Mesenchymal stem cell (in vitro differentiated cells and primary cell): ENCODE measurements at regions not wholly inside any gene's neighbourhood (a gene's known extent, or its start where the extent isn't known, plus 50 kb on each side); places are given as distances from the start of the nearest gene placed in this dataset.
A peak's percentile ranks its signal among the peaks of the same experiment; 100 is the strongest.

Experiments
- DNase-seq: peaks from one replicate; pipeline ENCODE4 v3.0.0-alpha.2; 2013
- H2AFZ ChIP-seq: one replicate; pipeline ENCODE4 v1.6.1; 2013; ENCODE audit warnings: low read depth, mild to moderate bottlenecking, control low read depth, inconsistent platforms, low read length, moderate library complexity
- H2AK5ac ChIP-seq: 2 replicates; pipeline ENCODE4 v1.6.1; 2013; ENCODE audit warnings: low read length, moderate library complexity, mild to moderate bottlenecking, inconsistent platforms; ENCODE audit not compliant: severe bottlenecking
- H2BK120ac ChIP-seq: one replicate; pipeline ENCODE4 v1.6.1; 2013; ENCODE audit warnings: low read depth, mild to moderate bottlenecking, inconsistent platforms, low read length, moderate library complexity
- H2BK12ac ChIP-seq, 2 experiments: one replicate each; pipeline ENCODE4 v1.6.1; 2013; ENCODE audit warnings: inconsistent platforms in 2 of 2, low read length in 2 of 2, mild to moderate bottlenecking in 2 of 2, moderate library complexity in 2 of 2, control low read depth in 1 of 2
- H2BK15ac ChIP-seq: one replicate; pipeline ENCODE4 v1.6.1; 2013; ENCODE audit warnings: mild to moderate bottlenecking, low read depth, inconsistent platforms; ENCODE audit not compliant: poor library complexity, severe bottlenecking
- H2BK5ac ChIP-seq: 2 replicates; pipeline ENCODE4 v1.6.1; 2013; ENCODE audit warnings: low read depth, mild to moderate bottlenecking, low read length, control low read depth, inconsistent platforms; ENCODE audit not compliant: poor library complexity, severe bottlenecking
- H3K14ac ChIP-seq, 2 experiments: one replicate each; pipeline ENCODE4 v1.6.1; 2013; ENCODE audit warnings: inconsistent platforms in 2 of 2, low read length in 2 of 2, control low read depth in 1 of 2, mild to moderate bottlenecking in 1 of 2, moderate library complexity in 1 of 2
- H3K18ac ChIP-seq, 2 experiments: one replicate each; pipeline ENCODE4 v1.6.1; 2013; ENCODE audit warnings: inconsistent platforms in 2 of 2, low read length in 2 of 2, control low read depth in 1 of 2, low read depth in 1 of 2, mild to moderate bottlenecking in 1 of 2
- H3K23ac ChIP-seq, 2 experiments: one replicate each; pipeline ENCODE4 v1.6.1; 2013; ENCODE audit warnings: inconsistent platforms in 2 of 2, low read length in 2 of 2, mild to moderate bottlenecking in 2 of 2, moderate library complexity in 2 of 2, control low read depth in 1 of 2
- H3K27ac ChIP-seq: 2 replicates; pipeline ENCODE4 v1.5.1; 2013; ENCODE audit warnings: mild to moderate bottlenecking, moderate library complexity, low read length, control low read depth, inconsistent platforms; ENCODE audit not compliant: poor library complexity, severe bottlenecking
- H3K27me3 ChIP-seq, 2 experiments: 2 replicates each; pipeline versions ENCODE4 v1.6.1 to v1.7.0; 2013; ENCODE audit warnings: low read length in 2 of 2, mild to moderate bottlenecking in 2 of 2, moderate library complexity in 2 of 2, control low read depth in 1 of 2, inconsistent platforms in 1 of 2; ENCODE audit not compliant: control insufficient read depth in 1 of 2, insufficient read depth in 1 of 2
- H3K36me3 ChIP-seq, 2 experiments: 2 replicates each; pipeline versions ENCODE4 v1.6.1 to v1.7.0; 2013; ENCODE audit warnings: low read length in 2 of 2, control low read depth in 1 of 2, inconsistent platforms in 1 of 2, low read depth in 1 of 2, mild to moderate bottlenecking in 1 of 2; ENCODE audit not compliant: insufficient read depth in 2 of 2, control insufficient read depth in 1 of 2
- H3K4ac ChIP-seq, 2 experiments: one replicate each; pipeline ENCODE4 v1.6.1; 2013; ENCODE audit warnings: inconsistent platforms in 2 of 2, low read length in 2 of 2, mild to moderate bottlenecking in 2 of 2, moderate library complexity in 2 of 2, control low read depth in 1 of 2, low read depth in 1 of 2
- H3K4me1 ChIP-seq: 2 replicates; pipeline ENCODE4 v1.6.1; 2013; ENCODE audit warnings: low read depth, low read length, control low read depth; ENCODE audit not compliant: control insufficient read depth, insufficient read depth
- H3K4me2 ChIP-seq: 2 replicates; pipeline ENCODE4 v1.6.1; 2013; ENCODE audit warnings: low read length, mild to moderate bottlenecking, inconsistent platforms; ENCODE audit not compliant: poor library complexity, severe bottlenecking
- H3K4me3 ChIP-seq, 2 experiments: 2 replicates each; pipeline versions ENCODE4 v1.5.1 to v1.7.0; 2013; ENCODE audit warnings: low read length in 2 of 2, mild to moderate bottlenecking in 2 of 2, control low read depth in 1 of 2, low read depth in 1 of 2; ENCODE audit not compliant: insufficient read depth in 1 of 2
- H3K79me1 ChIP-seq: replicated peaks from 2 replicates; pipeline ENCODE4 v1.6.1; 2013; ENCODE audit warnings: mild to moderate bottlenecking, control low read depth, low read length, inconsistent platforms; ENCODE audit not compliant: poor library complexity, severe bottlenecking
- H3K9ac ChIP-seq: 2 replicates; pipeline ENCODE4 v1.7.0; 2013; ENCODE audit warnings: mild to moderate bottlenecking, low read length, moderate library complexity
- H3K9me3 ChIP-seq: 2 replicates; pipeline ENCODE4 v1.7.0; 2013; ENCODE audit warnings: mild to moderate bottlenecking, low read length; ENCODE audit not compliant: control insufficient read depth
- H4K8ac ChIP-seq: one replicate; pipeline ENCODE4 v1.6.1; 2013; ENCODE audit warnings: inconsistent platforms, mild to moderate bottlenecking, low read length, moderate library complexity
- H4K91ac ChIP-seq: one replicate; pipeline ENCODE4 v1.6.1; 2013; ENCODE audit warnings: mild to moderate bottlenecking, low read length, inconsistent platforms
- whole genome bisulfite sequencing: methylation state at CpG from one replicate; pipeline ENCODE4 v1.1.7; 2013; ENCODE audit warnings: mixed read lengths; 5-methylcytosine and 5-hydroxymethylcytosine counted together

GRCh38 chr13:109318945-109319590 lies 467.3 kb downstream of the IRS2 start:
- WGBS: 94% methylated on average over 23 of the region's 23 CpGs
- Histone ChIP-seq H2BK5ac (no peak overlapping the region), H2BK15ac (no peak overlapping the region)

DNA sequence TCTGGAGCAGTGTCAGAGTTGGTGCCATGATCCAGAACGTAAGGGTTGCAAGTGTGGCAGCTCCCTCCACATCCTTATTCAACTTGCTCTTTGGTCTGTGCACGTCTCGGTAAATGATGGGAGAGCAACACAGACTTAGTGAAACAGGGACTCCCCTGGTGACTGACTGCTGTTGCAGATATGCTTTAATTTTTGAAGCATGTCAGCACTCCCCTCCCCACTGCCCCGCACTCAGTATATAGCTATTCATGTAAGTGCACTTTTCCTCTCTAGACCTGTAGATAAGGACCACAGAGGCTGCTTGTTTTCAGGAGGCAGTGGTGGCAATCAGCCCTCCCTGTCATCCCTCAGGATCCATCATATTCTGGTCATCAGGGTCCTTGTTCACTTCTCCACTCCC lies 470.9 kb downstream of the IRS2 start:
- no peak overlapping the region for H3K23ac ChIP-seq
- H3K79me1 ChIP-seq: no peaks in the 10 kb centered on the region
- H3K27ac ChIP-seq: no peak overlapping the region

More at GRCh38 chr13:109318945-109319590, 467.3 kb downstream of the IRS2 start:
- Histone ChIP-seq H3K4ac (no peak overlapping the region), H3K27me3 (peaks cover 5 to 11% of the 10 kb centered on the region in 2 experiments), H3K79me1 (no peaks in the 10 kb centered on the region), H3K14ac (peak overlapping the region in 1 of 2 experiments; percentile 26), H4K8ac (no peak overlapping the region), H2AK5ac (no peak overlapping the region), H3K36me3 (no peaks in the 10 kb centered on the region), H3K27ac (no peak overlapping the region), H3K4me1 (no peaks in the 10 kb centered on the region), H2AFZ (no peak overlapping the region), H3K9me3 (no peaks in the 10 kb centered on the region), H3K4me3 (no peak overlapping the region), H3K4me2 (no peak overlapping the region), H2BK12ac (no peak overlapping the region), H3K23ac (no peak overlapping the region), H4K91ac (no peak overlapping the region), H2BK120ac (no peak overlapping the region), H3K18ac (no peak overlapping the region), H3K9ac (no peak overlapping the region)
- no peak for DNase-seq

DNA sequence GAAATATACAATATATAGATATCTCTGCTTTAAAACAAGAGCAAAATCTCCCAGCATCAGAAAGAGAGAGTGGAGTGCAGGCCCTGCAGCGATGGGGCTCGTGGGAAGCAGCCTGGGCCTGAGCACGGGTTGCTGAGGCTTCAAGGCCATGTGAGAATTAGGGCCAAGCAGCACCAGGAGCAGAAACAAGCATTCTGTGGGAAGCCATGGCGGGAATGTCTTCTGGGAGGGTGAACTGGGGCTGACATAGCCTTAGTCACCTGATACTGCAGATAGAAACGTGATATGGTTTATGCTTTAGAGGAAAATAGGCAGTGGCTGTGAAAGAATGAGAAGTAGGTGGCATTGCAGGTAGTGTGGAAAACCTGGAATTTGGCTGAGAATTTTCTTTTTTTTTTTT lies 472.3 kb downstream of the IRS2 start:
- no peak overlapping the region for H3K23ac ChIP-seq
- H3K4me2 ChIP-seq: no peak overlapping the region
- H4K91ac ChIP-seq: no peak overlapping the region
- no peak overlapping the region for H2BK5ac ChIP-seq
- no peaks in the 10 kb centered on the region for H3K9me3 ChIP-seq
- no peak overlapping the region for H2AK5ac ChIP-seq
- no peak for DNase-seq
- no peak overlapping the region for H3K4ac ChIP-seq
- no peak overlapping the region for H3K14ac ChIP-seq
- no peak overlapping the region for H2AFZ ChIP-seq
- H3K27ac ChIP-seq: no peak overlapping the region
- no peaks in the 10 kb centered on the region for H3K36me3 ChIP-seq
- H3K4me1 ChIP-seq: peaks cover 5% of the 10 kb centered on the region
- no peak overlapping the region for H2BK120ac ChIP-seq
- H3K27me3 ChIP-seq: peaks cover 5 to 11% of the 10 kb centered on the region in 2 experiments
- no peak overlapping the region for H3K18ac ChIP-seq
- WGBS: 82% methylated on average over 5 of the region's 5 CpGs
- no peak overlapping the region for H3K4me3 ChIP-seq
- H2BK15ac ChIP-seq: no peak overlapping the region
- H3K79me1 ChIP-seq: no peaks in the 10 kb centered on the region
- H4K8ac ChIP-seq: no peak overlapping the region
- peak overlapping the region in 1 of 2 experiments; percentile 31 for H2BK12ac ChIP-seq
- no peak overlapping the region for H3K9ac ChIP-seq

More for the DNA sequence above, 470.9 kb downstream of the IRS2 start:
- Histone ChIP-seq H3K36me3 (no peaks in the 10 kb centered on the region), H4K91ac (no peak overlapping the region), H4K8ac (no peak overlapping the region), H3K9ac (no peak overlapping the region), H3K27me3 (peaks cover 5 to 11% of the 10 kb centered on the region in 2 experiments), H2BK12ac (no peak overlapping the region), H2BK5ac (no peak overlapping the region), H2BK15ac (no peak overlapping the region), H3K4me2 (no peak overlapping the region), H3K4ac (no peak overlapping the region), H2AK5ac (no peak overlapping the region), H3K18ac (no peak overlapping the region), H3K9me3 (no peaks in the 10 kb centered on the region), H3K14ac (no peak overlapping the region), H2AFZ (no peak overlapping the region), H3K4me3 (no peak overlapping the region), H3K4me1 (peaks cover 3% of the 10 kb centered on the region), H2BK120ac (no peak overlapping the region)
- no peak for DNase-seq
- 99% methylated on average over 4 of the region's 4 CpGs for WGBS

DNA sequence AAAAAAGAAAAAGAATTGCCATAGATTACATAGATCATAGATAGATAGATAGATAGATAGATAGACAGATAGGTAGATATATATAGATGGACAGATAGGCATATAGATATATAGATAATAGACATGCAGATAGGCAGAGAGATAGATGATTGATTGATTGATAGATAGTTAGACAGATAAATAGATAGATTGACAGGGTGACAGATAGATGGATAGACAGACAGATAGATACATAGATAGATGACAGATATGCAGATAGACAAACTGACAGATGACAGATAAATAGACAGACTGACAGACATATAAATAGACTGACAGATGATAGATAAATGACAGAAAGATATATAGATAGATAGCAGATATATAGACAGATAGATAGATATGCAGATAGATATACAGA lies 474.0 kb downstream of the IRS2 start:
- Histone ChIP-seq H2BK15ac (no peak overlapping the region), H3K18ac (no peak overlapping the region), H3K9ac (no peak overlapping the region), H3K9me3 (no peaks in the 10 kb centered on the region), H3K27ac (no peak overlapping the region), H3K27me3 (peaks cover 13 to 14% of the 10 kb centered on the region in 2 experiments), H3K23ac (no peak overlapping the region), H3K14ac (no peak overlapping the region), H3K36me3 (no peaks in the 10 kb centered on the region), H3K4me3 (no peak overlapping the region), H2AK5ac (no peak overlapping the region), H3K4ac (no peak overlapping the region), H2BK120ac (no peak overlapping the region), H2BK5ac (no peak overlapping the region), H4K8ac (no peak overlapping the region), H4K91ac (no peak overlapping the region), H2BK12ac (no peak overlapping the region), H2AFZ (no peak overlapping the region), H3K79me1 (no peaks in the 10 kb centered on the region), H3K4me1 (peaks cover 5% of the 10 kb centered on the region), H3K4me2 (no peak overlapping the region)
- no peak for DNase-seq
